BE2C (cell line): ENCODE measurements at regions not wholly inside any gene's neighbourhood (a gene's known extent, or its start where the extent isn't known, plus 50 kb on each side); places are given as distances from the start of the nearest gene placed in this dataset.
A peak's percentile ranks its signal among the peaks of the same experiment; 100 is the strongest.
"Not testable (repeated sequence)": the region's sequence is repeated elsewhere in the genome, so short reads cannot be mapped to it uniquely, and the experiment has no call there.

Source experiments
- DNase-seq: peaks from one replicate; pipeline ENCODE4 v3.0.0-alpha.2; 2020
- H3K27me3 ChIP-seq: fragments of 250-450 bp; sonication (Bioruptor Pico); 2 replicates; pipeline ENCODE4 v1.5.1; 2020; ENCODE audit warnings: mild to moderate bottlenecking
- H3K36me3 ChIP-seq: fragments of 250-450 bp; sonication (Bioruptor Pico); 2 replicates; pipeline ENCODE4 v1.5.1; 2020; ENCODE audit warnings: mild to moderate bottlenecking
- H3K4me1 ChIP-seq: fragments of 250-450 bp; sonication (Bioruptor Pico); 2 replicates; pipeline ENCODE4 v1.5.1; 2020
- H3K4me3 ChIP-seq: 2 replicates; pipeline ENCODE4 v1.5.1; 2011; ENCODE audit warnings: low read depth, low read length
- H3K9me3 ChIP-seq: fragments of 250-450 bp; sonication (Bioruptor Pico); 2 replicates; pipeline ENCODE4 v1.5.1; 2020
- TF ChIP-seq, protein P1 (sequence below): IDR thresholded peaks from 2 replicates; pipeline ENCODE4 v1.5.1; 2012; ENCODE audit warnings: mild to moderate bottlenecking, low read depth, low read length

DNA sequence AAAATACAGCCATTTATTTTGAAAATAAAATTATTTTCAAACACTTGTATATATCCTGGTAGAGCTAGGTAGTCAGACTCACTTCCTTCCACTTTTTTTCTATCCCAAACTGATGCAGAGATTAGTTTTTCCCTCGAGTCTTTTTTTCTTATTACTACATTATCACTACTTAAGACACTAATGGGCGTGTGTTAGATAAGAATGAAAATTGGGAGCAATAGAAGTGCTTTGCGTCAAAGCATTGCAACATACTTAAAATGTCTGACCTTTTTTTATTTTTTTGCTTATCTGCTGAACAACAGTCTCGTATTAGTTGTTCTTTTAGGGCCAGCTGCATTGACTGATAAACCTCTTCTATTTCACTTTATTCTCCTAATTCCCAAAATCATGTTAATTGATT, 1278.7 kb downstream of the CDH12 start:
- TF ChIP-seq, protein P1, sequence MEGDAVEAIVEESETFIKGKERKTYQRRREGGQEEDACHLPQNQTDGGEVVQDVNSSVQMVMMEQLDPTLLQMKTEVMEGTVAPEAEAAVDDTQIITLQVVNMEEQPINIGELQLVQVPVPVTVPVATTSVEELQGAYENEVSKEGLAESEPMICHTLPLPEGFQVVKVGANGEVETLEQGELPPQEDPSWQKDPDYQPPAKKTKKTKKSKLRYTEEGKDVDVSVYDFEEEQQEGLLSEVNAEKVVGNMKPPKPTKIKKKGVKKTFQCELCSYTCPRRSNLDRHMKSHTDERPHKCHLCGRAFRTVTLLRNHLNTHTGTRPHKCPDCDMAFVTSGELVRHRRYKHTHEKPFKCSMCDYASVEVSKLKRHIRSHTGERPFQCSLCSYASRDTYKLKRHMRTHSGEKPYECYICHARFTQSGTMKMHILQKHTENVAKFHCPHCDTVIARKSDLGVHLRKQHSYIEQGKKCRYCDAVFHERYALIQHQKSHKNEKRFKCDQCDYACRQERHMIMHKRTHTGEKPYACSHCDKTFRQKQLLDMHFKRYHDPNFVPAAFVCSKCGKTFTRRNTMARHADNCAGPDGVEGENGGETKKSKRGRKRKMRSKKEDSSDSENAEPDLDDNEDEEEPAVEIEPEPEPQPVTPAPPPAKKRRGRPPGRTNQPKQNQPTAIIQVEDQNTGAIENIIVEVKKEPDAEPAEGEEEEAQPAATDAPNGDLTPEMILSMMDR: no peak
- no peak for DNase-seq
- H3K4me1 ChIP-seq: peaks cover 5% of the 10 kb centered on the region
- H3K4me3 ChIP-seq: peak overlapping the region; percentile 19
- H3K9me3 ChIP-seq: no peaks in the 10 kb centered on the region
- no peaks in the 10 kb centered on the region for H3K36me3 ChIP-seq
- H3K27me3 ChIP-seq: no peaks in the 10 kb centered on the region

- DNase-seq: no peak
- TF ChIP-seq, protein P1: no peak
- Histone ChIP-seq H3K4me3 (peak overlapping the region; percentile 19), H3K4me1 (peaks cover 5% of the 10 kb centered on the region), H3K36me3 (no peaks in the 10 kb centered on the region), H3K9me3 (no peaks in the 10 kb centered on the region), H3K27me3 (no peaks in the 10 kb centered on the region)
Observed at GRCh38 chr5:21573416-21574314, 1279.5 kb downstream of the CDH12 start.

DNA sequence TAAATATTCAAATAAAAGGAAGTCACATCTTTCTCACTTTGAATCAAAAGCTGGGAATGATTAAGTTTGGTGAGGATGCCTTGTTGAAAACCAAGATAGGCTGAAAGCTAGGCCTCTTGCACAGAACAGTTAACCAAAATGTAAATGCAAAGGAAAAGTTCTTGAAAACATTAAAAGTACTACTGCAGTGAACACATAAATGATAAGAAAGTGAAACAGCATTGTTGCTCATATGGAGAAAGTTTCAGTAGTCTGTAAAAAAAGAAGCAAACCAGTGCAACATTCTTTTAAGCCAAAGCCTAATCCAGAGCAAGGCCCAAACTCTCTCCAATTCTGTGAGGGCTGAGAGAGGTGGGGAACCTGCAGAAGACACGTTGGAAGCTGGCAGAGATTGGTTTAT, 1281.9 kb downstream of the CDH12 start:
- not testable (repeated sequence) for DNase-seq, H3K9me3 ChIP-seq, H3K36me3 ChIP-seq, H3K27me3 ChIP-seq, H3K4me1 ChIP-seq, H3K4me3 ChIP-seq

- not testable (repeated sequence) for H3K4me3 ChIP-seq, DNase-seq, H3K27me3 ChIP-seq, H3K4me1 ChIP-seq, H3K9me3 ChIP-seq, H3K36me3 ChIP-seq
Observed at GRCh38 chr5:21559109-21559508, 1294.0 kb downstream of the CDH12 start.

DNA sequence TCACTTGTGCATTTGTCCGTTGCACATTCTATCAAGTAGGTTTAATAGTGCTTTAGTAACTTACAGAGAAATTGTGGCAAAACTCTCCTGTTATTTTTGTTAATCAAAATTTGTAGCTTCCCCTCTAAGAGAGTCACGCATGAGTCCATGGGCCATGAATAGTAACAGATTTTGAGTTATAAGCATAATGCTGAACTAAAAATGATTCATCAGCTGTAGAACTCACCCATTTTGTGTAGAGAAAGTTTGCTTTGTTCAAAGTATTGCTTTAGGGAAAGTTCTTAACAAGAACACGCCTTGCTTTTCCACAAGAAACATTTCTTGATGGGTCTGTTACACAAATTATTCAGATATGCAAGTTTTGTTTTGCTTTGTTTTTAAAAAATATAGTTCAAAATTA, 1300.9 kb downstream of the CDH12 start:
- H3K9me3 ChIP-seq, H3K36me3 ChIP-seq, H3K27me3 ChIP-seq, DNase-seq, H3K4me1 ChIP-seq, H3K4me3 ChIP-seq: not testable (repeated sequence)

DNA sequence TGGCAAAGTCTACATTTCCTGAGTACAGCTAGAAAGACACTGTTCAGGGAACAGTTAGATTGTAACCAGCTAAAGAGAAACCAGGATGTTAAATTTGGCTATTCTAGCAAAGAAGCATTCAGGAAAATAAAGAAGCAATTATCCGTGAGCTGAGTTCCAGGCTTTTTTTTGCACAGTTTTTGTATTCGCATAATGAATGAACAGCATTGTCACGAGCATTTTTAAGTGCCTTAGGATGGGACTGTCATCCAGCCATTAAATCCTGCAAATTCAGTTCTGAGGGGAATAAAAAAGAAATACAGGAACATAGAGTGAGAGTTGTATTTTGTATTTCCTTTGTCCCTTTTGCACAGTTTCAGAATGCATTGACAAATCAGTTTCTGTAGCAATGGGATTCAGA, 1302.2 kb downstream of the CDH12 start:
- not testable (repeated sequence) for H3K36me3 ChIP-seq, H3K4me3 ChIP-seq, H3K27me3 ChIP-seq, H3K4me1 ChIP-seq, DNase-seq, H3K9me3 ChIP-seq

DNA sequence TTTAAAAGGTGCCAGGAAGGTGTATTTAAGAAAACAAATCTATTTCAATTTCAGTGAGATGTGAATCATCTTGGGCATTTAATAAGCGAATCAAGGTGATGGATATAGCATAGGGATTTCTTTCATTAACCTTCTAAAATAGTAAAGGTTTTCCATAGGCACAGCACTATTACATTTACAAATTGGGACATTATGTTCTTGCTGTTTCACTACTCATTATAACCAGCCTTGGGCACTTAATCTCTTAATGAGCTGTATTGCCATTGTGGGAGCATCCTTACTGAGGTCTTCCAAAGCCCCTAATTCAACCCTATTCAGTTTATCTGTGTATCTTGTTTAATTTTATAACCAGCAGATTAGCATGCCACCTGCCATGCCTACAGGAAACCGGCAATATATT, 1305.5 kb downstream of the CDH12 start:
- H3K27me3 ChIP-seq, H3K4me3 ChIP-seq, H3K36me3 ChIP-seq, H3K9me3 ChIP-seq, DNase-seq, H3K4me1 ChIP-seq: not testable (repeated sequence)

- not testable (repeated sequence) for H3K4me1 ChIP-seq, H3K27me3 ChIP-seq, H3K4me3 ChIP-seq, H3K9me3 ChIP-seq, DNase-seq, H3K36me3 ChIP-seq
Observed at GRCh38 chr5:21535114-21535513, 1318.0 kb downstream of the CDH12 start.

- H3K27me3 ChIP-seq, H3K9me3 ChIP-seq, H3K4me1 ChIP-seq, H3K4me3 ChIP-seq, DNase-seq, H3K36me3 ChIP-seq: not testable (repeated sequence)
Observed at GRCh38 chr5:21521157-21521556, 1332.0 kb downstream of the CDH12 start.

- H3K27me3 ChIP-seq, H3K36me3 ChIP-seq, H3K4me3 ChIP-seq, H3K9me3 ChIP-seq, H3K4me1 ChIP-seq, DNase-seq: not testable (repeated sequence)
Observed at GRCh38 chr5:21496926-21497325, 1356.2 kb downstream of the CDH12 start.

DNA sequence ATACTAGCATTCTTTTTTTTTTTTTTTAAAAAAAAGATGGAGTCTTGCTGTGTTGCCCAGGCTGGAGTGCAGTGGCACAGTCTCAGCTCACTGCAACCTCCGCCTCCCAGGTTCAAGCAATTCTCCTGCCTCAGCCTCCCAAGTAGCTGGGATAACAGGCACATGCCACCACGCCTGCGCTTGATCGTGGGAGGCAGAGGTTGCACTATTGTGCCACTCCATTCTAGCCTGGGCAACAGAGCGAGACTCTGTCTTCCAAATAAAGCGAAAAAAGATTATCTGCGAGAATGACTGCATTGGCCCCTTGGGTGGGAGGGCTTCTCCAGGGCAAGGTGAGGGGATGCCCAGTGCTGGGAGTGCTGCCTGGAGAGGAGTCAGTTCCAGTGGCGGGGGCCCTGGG, 1357.1 kb downstream of the CDH12 start:
- H3K4me1 ChIP-seq, H3K4me3 ChIP-seq, H3K9me3 ChIP-seq, DNase-seq, H3K27me3 ChIP-seq, H3K36me3 ChIP-seq: not testable (repeated sequence)

DNA sequence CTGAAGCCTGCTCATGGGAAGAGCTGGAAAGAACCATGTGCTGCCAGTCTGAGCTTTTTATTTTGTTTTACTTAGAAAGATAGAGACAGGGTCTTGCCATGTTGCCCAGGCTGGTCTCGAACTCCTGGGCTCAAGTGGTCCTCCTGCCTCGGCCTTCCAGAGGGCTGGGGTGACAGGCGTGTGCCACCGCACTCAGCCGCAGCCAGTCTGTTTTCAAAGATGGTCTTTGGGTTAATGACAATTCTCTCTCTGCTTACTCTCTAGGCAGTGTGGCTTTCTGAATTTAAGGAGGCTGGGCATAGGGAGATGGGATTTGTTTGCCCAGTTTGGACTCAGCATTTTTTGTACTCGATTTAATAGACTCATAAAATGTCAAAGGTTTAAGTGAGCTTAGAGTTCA, 1357.9 kb downstream of the CDH12 start:
- H3K36me3 ChIP-seq, DNase-seq, H3K4me3 ChIP-seq, H3K4me1 ChIP-seq, H3K27me3 ChIP-seq, H3K9me3 ChIP-seq: not testable (repeated sequence)

DNA sequence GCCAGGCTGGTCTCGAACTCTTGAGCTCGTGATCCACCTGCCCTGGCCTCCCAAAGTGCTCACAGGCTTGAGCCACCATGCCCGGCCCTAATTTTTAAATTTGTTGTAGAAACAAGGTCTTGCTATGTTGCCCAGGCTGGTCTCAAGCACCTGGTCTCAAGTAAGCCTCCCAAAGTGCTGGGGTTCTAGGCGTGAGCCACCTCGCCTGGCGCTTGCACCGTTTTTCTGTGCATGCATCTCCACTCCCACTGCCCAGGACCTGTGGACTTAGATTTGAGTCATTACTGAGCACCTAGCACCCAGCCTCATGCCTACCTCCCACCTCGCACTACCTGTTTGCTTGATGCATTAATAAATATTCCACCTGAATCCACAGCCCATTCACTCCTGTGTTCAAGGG, 1359.1 kb downstream of the CDH12 start:
- H3K9me3 ChIP-seq, H3K27me3 ChIP-seq, H3K36me3 ChIP-seq, DNase-seq, H3K4me1 ChIP-seq, H3K4me3 ChIP-seq: not testable (repeated sequence)

GRCh38 chr5:21491182-21491581, 1362.0 kb downstream of the CDH12 start:
- H3K4me3 ChIP-seq, DNase-seq, H3K36me3 ChIP-seq, H3K4me1 ChIP-seq, H3K9me3 ChIP-seq, H3K27me3 ChIP-seq: not testable (repeated sequence)
